H1 (cell line): ENCODE measurements at regions not wholly inside any gene's neighbourhood (a gene's known extent, or its start where the extent isn't known, plus 50 kb on each side); places are given as distances from the start of the nearest gene placed in this dataset.

ENCODE experiments used
- CTCF ChIA-PET: fragments of 300-600 bp; sonication (Branson Sonifier 250); formaldehyde crosslinking; loops from one replicate; lab custom pipeline; 2021; ENCODE audit not compliant: partially characterized antibody; lab: Charles Lee
- POLR2A ChIA-PET: fragments of 300-600 bp; sonication (Branson Sonifier 250); formaldehyde crosslinking; loops from one replicate; lab custom pipeline; 2021; ENCODE audit warnings: inconsistent platforms; ENCODE audit not compliant: partially characterized antibody; lab: Charles Lee
- DNase-seq, 2 experiments: peaks; one replicate each; pipeline versions ENCODE4 v3.0.0 to v3.0.0-alpha.2; 2010 to 2022; ENCODE audit warnings: low spot score in 2 of 2, low read depth in 1 of 2, mixed read lengths in 1 of 2
- FAIRE-seq: peaks from 2 replicates; lab custom pipeline; 2011; peaks lifted over from hg19 to GRCh38; lab: Jason Lieb, UNC
- H2AFZ ChIP-seq: 2 replicates; pipeline ENCODE4 v1.8.1; 2012; ENCODE audit warnings: low read length, inconsistent platforms
- H2AK5ac ChIP-seq: 2 replicates; pipeline ENCODE4 v1.6.1; 2013; ENCODE audit warnings: low read depth, low read length
- H2BK120ac ChIP-seq: replicated peaks from 2 replicates; pipeline ENCODE3; 2013; ENCODE audit warnings: low read depth, low read length, inconsistent platforms
- H2BK12ac ChIP-seq: 2 replicates; pipeline ENCODE4 v1.6.1; 2013; ENCODE audit warnings: low read depth, low read length
- H2BK15ac ChIP-seq: 2 replicates; pipeline ENCODE4 v1.6.1; 2013; ENCODE audit warnings: low read length
- H2BK20ac ChIP-seq: 2 replicates; pipeline ENCODE4 v1.6.1; 2013; ENCODE audit warnings: low read length
- H2BK5ac ChIP-seq: 2 replicates; pipeline ENCODE4 v1.6.1; 2013; ENCODE audit warnings: low read depth, low read length
- H3K14ac ChIP-seq: 2 replicates; pipeline ENCODE4 v1.6.1; 2013; ENCODE audit warnings: inconsistent platforms; ENCODE audit not compliant: insufficient read length
- H3K18ac ChIP-seq: 2 replicates; pipeline ENCODE4 v1.6.1; 2013; ENCODE audit warnings: low read length; ENCODE audit errors: extremely low read depth
- H3K23ac ChIP-seq: 2 replicates; pipeline ENCODE4 v1.6.1; 2013; ENCODE audit warnings: inconsistent platforms; ENCODE audit not compliant: insufficient read length
- H3K23me2 ChIP-seq: 2 replicates; pipeline ENCODE4 v1.6.1; 2013; ENCODE audit warnings: low read depth, low read length
- H3K27ac ChIP-seq: 2 replicates; pipeline ENCODE4 v1.6.1; 2011; ENCODE audit warnings: low read depth, low read length, inconsistent platforms
- H3K27me3 ChIP-seq, 4 experiments: replicated peaks in 1 of 4; 1 replicate in 1 of 4; 2 replicates in 3 of 4; pipeline versions ENCODE4 v1.6.1 to v1.8.1; 2011 to 2013; ENCODE audit warnings: low read length in 3 of 4, mild to moderate bottlenecking in 3 of 4, inconsistent platforms in 2 of 4, mixed read lengths in 2 of 4, moderate library complexity in 1 of 4; ENCODE audit not compliant: control insufficient read depth in 3 of 4, insufficient read depth in 3 of 4; ENCODE audit errors: extremely low read depth in 1 of 4
- H3K36me3 ChIP-seq, 4 experiments: 2 replicates each; pipeline versions ENCODE4 v1.6.1 to v1.8.1; 2011 to 2013; ENCODE audit warnings: mild to moderate bottlenecking in 4 of 4, low read length in 3 of 4, moderate library complexity in 2 of 4, control low read depth in 1 of 4, inconsistent platforms in 1 of 4; ENCODE audit not compliant: insufficient read depth in 4 of 4, control insufficient read depth in 2 of 4
- H3K4ac ChIP-seq: replicated peaks from 2 replicates; pipeline ENCODE3; 2013; ENCODE audit warnings: low read length, low read depth, mixed read lengths, inconsistent platforms; ENCODE audit not compliant: insufficient read length
- H3K4me1 ChIP-seq, 4 experiments: replicated peaks in 1 of 4; 1 replicate in 1 of 4; 2 replicates in 3 of 4; pipeline versions ENCODE4 v1.6.1 to v1.8.1; 2011 to 2013; ENCODE audit warnings: low read length in 3 of 4, inconsistent platforms in 2 of 4, mixed read lengths in 1 of 4; ENCODE audit not compliant: insufficient read depth in 4 of 4, control insufficient read depth in 3 of 4
- H3K4me2 ChIP-seq, 2 experiments: 2 replicates each; pipeline versions ENCODE4 v1.6.1 to v1.8.1; 2011 to 2013; ENCODE audit warnings: low read depth in 2 of 2, low read length in 2 of 2, control low read depth in 1 of 2, inconsistent platforms in 1 of 2, mild to moderate bottlenecking in 1 of 2; ENCODE audit not compliant: insufficient read depth in 1 of 2
- H3K4me3 ChIP-seq, 4 experiments: fragments of 200-600, 300-600 bp in 1 of 4; sonication (generic), shearing (Covaris generic), sonication (Bioruptor Twin) in 1 of 4; 2 replicates each; pipeline versions ENCODE4 v1.5.1 to v1.8.1; 2011 to 2016; ENCODE audit warnings: low read length in 4 of 4, low read depth in 3 of 4, control low read depth in 2 of 4, inconsistent platforms in 2 of 4, mild to moderate bottlenecking in 2 of 4, mixed read lengths in 1 of 4, moderate library complexity in 1 of 4; ENCODE audit not compliant: insufficient read depth in 2 of 4; ENCODE audit errors: extremely low read depth in 1 of 4
- H3K56ac ChIP-seq: replicated peaks from 2 replicates; pipeline ENCODE3; 2013; ENCODE audit warnings: low read depth, mild to moderate bottlenecking, mixed read lengths, low read length, inconsistent platforms; ENCODE audit not compliant: insufficient read length
- H3K79me1 ChIP-seq: 2 replicates; pipeline ENCODE4 v1.6.1; 2013; ENCODE audit warnings: low read depth, low read length, control low read depth
- H3K79me2 ChIP-seq, 2 experiments: 2 replicates each; pipeline versions ENCODE4 v1.6.1 to v1.8.1; 2012 to 2013; ENCODE audit warnings: low read length in 2 of 2, mild to moderate bottlenecking in 2 of 2, inconsistent platforms in 1 of 2; ENCODE audit not compliant: insufficient read depth in 2 of 2, control insufficient read depth in 1 of 2
- H3K9ac ChIP-seq, 4 experiments: replicated peaks in 1 of 4; 1 replicate in 1 of 4; 2 replicates in 3 of 4; pipeline versions ENCODE4 v1.6.1 to v1.8.1; 2011 to 2013; ENCODE audit warnings: low read depth in 3 of 4, low read length in 3 of 4, control low read depth in 2 of 4, mild to moderate bottlenecking in 2 of 4, moderate library complexity in 2 of 4, inconsistent platforms in 1 of 4; ENCODE audit errors: extremely low read depth in 1 of 4
- H3K9me3 ChIP-seq, 2 experiments: 2 replicates each; pipeline versions ENCODE4 v1.6.1 to v1.8.1; 2012 to 2013; ENCODE audit warnings: mild to moderate bottlenecking in 2 of 2, moderate library complexity in 2 of 2, control low read depth in 1 of 2, inconsistent platforms in 1 of 2, low read depth in 1 of 2, low read length in 1 of 2, mixed read lengths in 1 of 2; ENCODE audit not compliant: insufficient read depth in 2 of 2
- H4K20me1 ChIP-seq, 2 experiments: replicated peaks in 1 of 2; 2 replicates each; pipeline versions ENCODE3 to v1.8.1; 2011 to 2013; ENCODE audit warnings: inconsistent platforms in 2 of 2, low read length in 2 of 2, mild to moderate bottlenecking in 1 of 2; ENCODE audit not compliant: insufficient read depth in 2 of 2, control insufficient read depth in 1 of 2
- H4K5ac ChIP-seq: 2 replicates; pipeline ENCODE4 v1.6.1; 2013; ENCODE audit warnings: low read length, low read depth, mixed read lengths, inconsistent platforms; ENCODE audit not compliant: insufficient read length
- H4K8ac ChIP-seq: 2 replicates; pipeline ENCODE4 v1.8.0; 2013; ENCODE audit warnings: mild to moderate bottlenecking, moderate library complexity, low read length, inconsistent platforms; ENCODE audit not compliant: insufficient read depth; ENCODE audit errors: extremely low read depth
- H4K91ac ChIP-seq: replicated peaks from 2 replicates; pipeline ENCODE3; 2013; ENCODE audit warnings: low read length, mixed read lengths, inconsistent platforms; ENCODE audit not compliant: insufficient read length
- BACH1 ChIP-seq: IDR thresholded peaks from 2 replicates; pipeline ENCODE4 v1.6.1; 2012; ENCODE audit warnings: low read length, improper control_type of control experiment
- BCL11A ChIP-seq, 2 experiments: IDR thresholded peaks; one replicate each; pipeline ENCODE4 v1.6.1; 2011; ENCODE audit warnings: low read depth in 2 of 2, low read length in 2 of 2, mild to moderate bottlenecking in 2 of 2
- CHD1 ChIP-seq: IDR thresholded peaks from 2 replicates; pipeline ENCODE4 v1.6.1; 2012; ENCODE audit warnings: low read depth, low read length, improper control_type of control experiment
- NANOG ChIP-seq: IDR thresholded peaks from 2 replicates; pipeline ENCODE4 v1.6.1; 2011; ENCODE audit warnings: low read length, low read depth, mild to moderate bottlenecking, inconsistent platforms; ENCODE audit not compliant: insufficient read depth, poor library complexity, severe bottlenecking
- RAD21 ChIP-seq, 2 experiments: IDR thresholded peaks in 1 of 2; conservative IDR thresholded peaks in 1 of 2; 2 replicates each; pipeline ENCODE4 v1.6.1; 2011; ENCODE audit warnings: low read depth in 2 of 2, low read length in 2 of 2, improper control_type of control experiment in 1 of 2, inconsistent platforms in 1 of 2, mild to moderate bottlenecking in 1 of 2, moderate library complexity in 1 of 2
- RXRA ChIP-seq: IDR thresholded peaks from 2 replicates; pipeline ENCODE4 v1.6.1; 2011; ENCODE audit warnings: low read depth, mild to moderate bottlenecking, low read length, moderate library complexity; ENCODE audit not compliant: insufficient read depth
- SAP30 ChIP-seq: fragments of 300-600 bp; sonication (generic); IDR thresholded peaks from 2 replicates; pipeline ENCODE4 v1.7.1; 2012; ENCODE audit warnings: low read length, moderate library complexity, mild to moderate bottlenecking, inconsistent platforms; ENCODE audit not compliant: insufficient read depth, insufficient replicate concordance
- SIRT6 ChIP-seq: IDR thresholded peaks from one replicate; pipeline ENCODE4 v1.7.1; 2012; ENCODE audit warnings: low read length, inconsistent platforms
- SIX5 ChIP-seq: IDR thresholded peaks from 2 replicates; pipeline ENCODE4 v1.6.1; 2011; ENCODE audit warnings: mild to moderate bottlenecking, low read depth, low read length
- SP1 ChIP-seq: IDR thresholded peaks from 2 replicates; pipeline ENCODE4 v1.6.1; 2011; ENCODE audit warnings: low read depth, low read length
- SRF ChIP-seq: IDR thresholded peaks from 2 replicates; pipeline ENCODE4 v1.6.1; 2011; ENCODE audit warnings: mild to moderate bottlenecking, low read depth, low read length, moderate library complexity
- TAF1 ChIP-seq: IDR thresholded peaks from 2 replicates; pipeline ENCODE4 v1.6.1; 2011; ENCODE audit warnings: mild to moderate bottlenecking, low read depth, low read length
- TAF7 ChIP-seq: optimal IDR thresholded peaks from 2 replicates; pipeline ENCODE3; 2011; ENCODE audit warnings: low read depth, mild to moderate bottlenecking, inconsistent platforms, low read length, moderate library complexity, borderline replicate concordance
- USF2 ChIP-seq: IDR thresholded peaks from 2 replicates; pipeline ENCODE4 v1.6.1; 2011; ENCODE audit warnings: low read length, improper control_type of control experiment
- YY1 ChIP-seq: IDR thresholded peaks from 2 replicates; pipeline ENCODE4 v1.6.1; 2011; ENCODE audit warnings: low read depth, mild to moderate bottlenecking, low read length

- POLR2A ChIA-PET = no interaction called here
- no peak overlapping the region for H3K4me3 ChIP-seq
- no peak overlapping the region for H3K4me2 ChIP-seq
- no peak overlapping the region for H2BK5ac ChIP-seq
- no peaks in the 10 kb centered on the region for H3K27me3 ChIP-seq
- H2BK20ac ChIP-seq = no peak overlapping the region
- H3K27ac ChIP-seq = no peak overlapping the region
- H3K79me2 ChIP-seq = no peaks in the 10 kb centered on the region
- H4K91ac ChIP-seq = no peak overlapping the region
- no peak overlapping the region for H3K14ac ChIP-seq
- no peaks in the 10 kb centered on the region for H4K20me1 ChIP-seq
- no peak overlapping the region for H2AK5ac ChIP-seq
- no peaks in the 10 kb centered on the region for H3K9me3 ChIP-seq
- H3K4me1 ChIP-seq = no peaks in the 10 kb centered on the region
- H3K4ac ChIP-seq = no peak overlapping the region
- H3K23ac ChIP-seq = no peak overlapping the region
- H2BK120ac ChIP-seq = no peak overlapping the region
- CTCF ChIA-PET = interaction anchor here (1.3 to 2.8 kb wide), 3 partner anchors 193 to 230 kb away, joined by 3 to 8 read pairs (median 6); no protein-coding TSS in a partner anchor
- no peaks in the 10 kb centered on the region for H3K23me2 ChIP-seq
- FAIRE-seq (no peak), DNase-seq (no peak)
- no peak overlapping the region for H2BK12ac ChIP-seq
- H3K36me3 ChIP-seq = no peaks in the 10 kb centered on the region
- H2BK15ac ChIP-seq = no peak overlapping the region
- no peak overlapping the region for H2AFZ ChIP-seq
- no peak overlapping the region for H3K18ac ChIP-seq
- no peak overlapping the region for H4K8ac ChIP-seq
- no peak overlapping the region for H3K9ac ChIP-seq
- H3K79me1 ChIP-seq = no peaks in the 10 kb centered on the region
- no peak overlapping the region for H3K56ac ChIP-seq
- no peak overlapping the region for H4K5ac ChIP-seq
- no peak for TF ChIP-seq NANOG
- TF ChIP-seq YY1 = no peak
- TF ChIP-seq USF2 = no peak
- TF ChIP-seq CHD1 = no peak
- no peak for TF ChIP-seq TAF1
- TF ChIP-seq SIX5 = no peak
- TF ChIP-seq SAP30 = no peak
- TF ChIP-seq BCL11A (IDR thresholded peaks at IDR 0.05; ENCODE audit: low read depth in 2 of 2, low read length in 2 of 2) = no peak
- no peak for TF ChIP-seq RAD21 (IDR thresholded peaks at IDR 0.05 in 1 of 2, conservative IDR thresholded peaks at IDR 0.05 in 1 of 2; ENCODE audit: low read depth in 2 of 2, low read length in 2 of 2)
- TF ChIP-seq SP1 = no peak
- TF ChIP-seq RXRA = no peak
- no peak for TF ChIP-seq SRF
- no peak for TF ChIP-seq SIRT6
- no peak for TF ChIP-seq BACH1
- no peak for TF ChIP-seq TAF7
Observed at GRCh38 chr16:59044616-59045015, 310.5 kb upstream of the GOT2 start.
